ENCODE measurements at regions not wholly inside any gene's neighbourhood (a gene's known extent, or its start where the extent isn't known, plus 50 kb on each side); places are given as distances from the start of the nearest gene placed in this dataset.

- Histone ChIP-seq H3K4me3 (ENCODE audit: low read length in 2 of 2) (no peak overlapping the region), H3K27ac (ENCODE audit: low read length) (no peak overlapping the region), H3K36me3 (ENCODE audit: control insufficient read depth in 2 of 2, insufficient read depth in 2 of 2, low read length in 2 of 2) (no peaks in the 10 kb centered on the region), H3K4me1 (ENCODE audit: control insufficient read depth, insufficient read depth, low read length) (no peaks in the 10 kb centered on the region), H3K9ac (ENCODE audit: low read length in 2 of 2) (no peak overlapping the region), H3K9me3 (ENCODE audit: control insufficient read depth in 2 of 2, low read length in 2 of 2) (no peaks in the 10 kb centered on the region), H3K27me3 (ENCODE audit: control insufficient read depth in 1 of 2, insufficient read depth in 2 of 2, low read length in 2 of 2) (peaks cover 0 to 5% of the 10 kb centered on the region in 2 donors)
Observed at GRCh38 chr18:76679945-76680344, 142.4 kb upstream of the ZNF236 start.

GRCh38 chr18:76679259-76679658 is 143.1 kb upstream of the ZNF236 start:
- peaks cover 0 to 5% of the 10 kb centered on the region in 2 donors for H3K27me3 ChIP-seq (ENCODE audit: control insufficient read depth in 1 of 2, insufficient read depth in 2 of 2, low read length in 2 of 2)
- H3K27ac ChIP-seq (ENCODE audit: low read length), result no peak overlapping the region
- no peaks in the 10 kb centered on the region for H3K36me3 ChIP-seq (ENCODE audit: control insufficient read depth in 2 of 2, insufficient read depth in 2 of 2, low read length in 2 of 2)
- H3K4me1 ChIP-seq (ENCODE audit: control insufficient read depth, insufficient read depth, low read length), result no peaks in the 10 kb centered on the region
- H3K4me3 ChIP-seq (ENCODE audit: low read length in 2 of 2), result no peak overlapping the region
- no peaks in the 10 kb centered on the region for H3K9me3 ChIP-seq (ENCODE audit: control insufficient read depth in 2 of 2, low read length in 2 of 2)
- H3K9ac ChIP-seq (ENCODE audit: low read length in 2 of 2), result no peak overlapping the region

GRCh38 chr18:76678248-76678647 is 144.1 kb upstream of the ZNF236 start:
- no peak overlapping the region for H3K27ac ChIP-seq (ENCODE audit: low read length)
- H3K27me3 ChIP-seq (ENCODE audit: control insufficient read depth in 1 of 2, insufficient read depth in 2 of 2, low read length in 2 of 2), result peaks cover 0 to 5% of the 10 kb centered on the region in 2 donors
- H3K9me3 ChIP-seq (ENCODE audit: control insufficient read depth in 2 of 2, low read length in 2 of 2), result no peaks in the 10 kb centered on the region
- no peak overlapping the region for H3K9ac ChIP-seq (ENCODE audit: low read length in 2 of 2)
- H3K4me3 ChIP-seq (ENCODE audit: low read length in 2 of 2), result no peak overlapping the region
- H3K36me3 ChIP-seq (ENCODE audit: control insufficient read depth in 2 of 2, insufficient read depth in 2 of 2, low read length in 2 of 2), result no peaks in the 10 kb centered on the region
- no peaks in the 10 kb centered on the region for H3K4me1 ChIP-seq (ENCODE audit: control insufficient read depth, insufficient read depth, low read length)

GRCh38 chr18:76674596-76674995 is 147.8 kb upstream of the ZNF236 start:
- Histone ChIP-seq H3K9ac (ENCODE audit: low read length in 2 of 2) (no peak overlapping the region), H3K9me3 (ENCODE audit: control insufficient read depth in 2 of 2, low read length in 2 of 2) (no peaks in the 10 kb centered on the region), H3K27me3 (ENCODE audit: control insufficient read depth in 1 of 2, insufficient read depth in 2 of 2, low read length in 2 of 2) (peaks cover 0 to 5% of the 10 kb centered on the region in 2 donors), H3K27ac (ENCODE audit: low read length) (no peak overlapping the region), H3K4me1 (ENCODE audit: control insufficient read depth, insufficient read depth, low read length) (no peaks in the 10 kb centered on the region), H3K4me3 (ENCODE audit: low read length in 2 of 2) (no peak overlapping the region), H3K36me3 (ENCODE audit: control insufficient read depth in 2 of 2, insufficient read depth in 2 of 2, low read length in 2 of 2) (no peaks in the 10 kb centered on the region)

- no peaks in the 10 kb centered on the region for H3K4me1 ChIP-seq (ENCODE audit: control insufficient read depth, insufficient read depth, low read length)
- peaks cover 0 to 2% of the 10 kb centered on the region in 2 donors for H3K27me3 ChIP-seq (ENCODE audit: control insufficient read depth in 1 of 2, insufficient read depth in 2 of 2, low read length in 2 of 2)
- no peak overlapping the region for H3K4me3 ChIP-seq (ENCODE audit: low read length in 2 of 2)
- H3K27ac ChIP-seq (ENCODE audit: low read length), result no peak overlapping the region
- no peaks in the 10 kb centered on the region for H3K36me3 ChIP-seq (ENCODE audit: control insufficient read depth in 2 of 2, insufficient read depth in 2 of 2, low read length in 2 of 2)
- H3K9ac ChIP-seq (ENCODE audit: low read length in 2 of 2), result no peak overlapping the region
- H3K9me3 ChIP-seq (ENCODE audit: control insufficient read depth in 2 of 2, low read length in 2 of 2), result no peaks in the 10 kb centered on the region
Observed at GRCh38 chr18:76673281-76674185, 148.8 kb upstream of the ZNF236 start.

GRCh38 chr18:76672627-76673026 is 149.7 kb upstream of the ZNF236 start:
- H3K36me3 ChIP-seq (ENCODE audit: control insufficient read depth in 2 of 2, insufficient read depth in 2 of 2, low read length in 2 of 2), result no peaks in the 10 kb centered on the region
- H3K4me1 ChIP-seq (ENCODE audit: control insufficient read depth, insufficient read depth, low read length), result no peaks in the 10 kb centered on the region
- no peaks in the 10 kb centered on the region for H3K9me3 ChIP-seq (ENCODE audit: control insufficient read depth in 2 of 2, low read length in 2 of 2)
- no peak overlapping the region for H3K27ac ChIP-seq (ENCODE audit: low read length)
- no peak overlapping the region for H3K9ac ChIP-seq (ENCODE audit: low read length in 2 of 2)
- H3K27me3 ChIP-seq (ENCODE audit: control insufficient read depth in 1 of 2, insufficient read depth in 2 of 2, low read length in 2 of 2), result peaks cover 0 to 2% of the 10 kb centered on the region in 2 donors
- H3K4me3 ChIP-seq (ENCODE audit: low read length in 2 of 2), result no peak overlapping the region

- Histone ChIP-seq H3K4me1 (ENCODE audit: control insufficient read depth, insufficient read depth, low read length) (no peaks in the 10 kb centered on the region), H3K4me3 (ENCODE audit: low read length in 2 of 2) (no peak overlapping the region), H3K27ac (ENCODE audit: low read length) (no peak overlapping the region), H3K36me3 (ENCODE audit: control insufficient read depth in 2 of 2, insufficient read depth in 2 of 2, low read length in 2 of 2) (no peaks in the 10 kb centered on the region), H3K27me3 (ENCODE audit: control insufficient read depth in 1 of 2, insufficient read depth in 2 of 2, low read length in 2 of 2) (peaks cover 0 to 2% of the 10 kb centered on the region in 2 donors), H3K9ac (ENCODE audit: low read length in 2 of 2) (no peak overlapping the region), H3K9me3 (ENCODE audit: control insufficient read depth in 2 of 2, low read length in 2 of 2) (no peaks in the 10 kb centered on the region)
Observed at GRCh38 chr18:76670564-76671288, 151.6 kb upstream of the ZNF236 start.

- no peak overlapping the region for H3K27ac ChIP-seq (ENCODE audit: low read length)
- no peak overlapping the region for H3K9ac ChIP-seq (ENCODE audit: low read length in 2 of 2)
- no peaks in the 10 kb centered on the region for H3K27me3 ChIP-seq (ENCODE audit: control insufficient read depth in 1 of 2, insufficient read depth in 2 of 2, low read length in 2 of 2)
- H3K36me3 ChIP-seq (ENCODE audit: control insufficient read depth in 2 of 2, insufficient read depth in 2 of 2, low read length in 2 of 2), result no peaks in the 10 kb centered on the region
- H3K9me3 ChIP-seq (ENCODE audit: control insufficient read depth in 2 of 2, low read length in 2 of 2), result no peaks in the 10 kb centered on the region
- H3K4me1 ChIP-seq (ENCODE audit: control insufficient read depth, insufficient read depth, low read length), result no peaks in the 10 kb centered on the region
- H3K4me3 ChIP-seq (ENCODE audit: low read length in 2 of 2), result no peak overlapping the region
Observed at GRCh38 chr18:76668546-76668945, 153.8 kb upstream of the ZNF236 start.

GRCh38 chr18:76668119-76668518 is 154.2 kb upstream of the ZNF236 start:
- Histone ChIP-seq H3K4me1 (ENCODE audit: control insufficient read depth, insufficient read depth, low read length) (no peaks in the 10 kb centered on the region), H3K9me3 (ENCODE audit: control insufficient read depth in 2 of 2, low read length in 2 of 2) (no peaks in the 10 kb centered on the region), H3K9ac (ENCODE audit: low read length in 2 of 2) (no peak overlapping the region), H3K36me3 (ENCODE audit: control insufficient read depth in 2 of 2, insufficient read depth in 2 of 2, low read length in 2 of 2) (no peaks in the 10 kb centered on the region), H3K27ac (ENCODE audit: low read length) (no peak overlapping the region), H3K27me3 (ENCODE audit: control insufficient read depth in 1 of 2, insufficient read depth in 2 of 2, low read length in 2 of 2) (no peaks in the 10 kb centered on the region), H3K4me3 (ENCODE audit: low read length in 2 of 2) (no peak overlapping the region)

GRCh38 chr18:76667603-76668002 is 154.8 kb upstream of the ZNF236 start:
- no peaks in the 10 kb centered on the region for H3K36me3 ChIP-seq (ENCODE audit: control insufficient read depth in 2 of 2, insufficient read depth in 2 of 2, low read length in 2 of 2)
- no peak overlapping the region for H3K27ac ChIP-seq (ENCODE audit: low read length)
- no peak overlapping the region for H3K9ac ChIP-seq (ENCODE audit: low read length in 2 of 2)
- no peaks in the 10 kb centered on the region for H3K27me3 ChIP-seq (ENCODE audit: control insufficient read depth in 1 of 2, insufficient read depth in 2 of 2, low read length in 2 of 2)
- no peaks in the 10 kb centered on the region for H3K4me1 ChIP-seq (ENCODE audit: control insufficient read depth, insufficient read depth, low read length)
- no peak overlapping the region for H3K4me3 ChIP-seq (ENCODE audit: low read length in 2 of 2)
- H3K9me3 ChIP-seq (ENCODE audit: control insufficient read depth in 2 of 2, low read length in 2 of 2), result no peaks in the 10 kb centered on the region

GRCh38 chr18:76662626-76663025 is 159.7 kb upstream of the ZNF236 start:
- no peaks in the 10 kb centered on the region for H3K36me3 ChIP-seq (ENCODE audit: control insufficient read depth in 2 of 2, insufficient read depth in 2 of 2, low read length in 2 of 2)
- no peak overlapping the region for H3K27ac ChIP-seq (ENCODE audit: low read length)
- H3K4me1 ChIP-seq (ENCODE audit: control insufficient read depth, insufficient read depth, low read length), result no peaks in the 10 kb centered on the region
- H3K9me3 ChIP-seq (ENCODE audit: control insufficient read depth in 2 of 2, low read length in 2 of 2), result no peaks in the 10 kb centered on the region
- no peaks in the 10 kb centered on the region for H3K27me3 ChIP-seq (ENCODE audit: control insufficient read depth in 1 of 2, insufficient read depth in 2 of 2, low read length in 2 of 2)
- H3K4me3 ChIP-seq (ENCODE audit: low read length in 2 of 2), result no peak overlapping the region
- H3K9ac ChIP-seq (ENCODE audit: low read length in 2 of 2), result no peak overlapping the region
